A549 (cell line): ENCODE measurements at regions not wholly inside any gene's neighbourhood (a gene's known extent, or its start where the extent isn't known, plus 50 kb on each side); places are given as distances from the start of the nearest gene placed in this dataset.

Experiments
- ATAC-seq, 2 experiments: fragments of 200-7000 bp in 1 of 2; fragments of >200 bp in 1 of 2; cut with Nextera tagmentation in 1 of 2; cut with Tn5 transposase in 1 of 2; 3 replicates each; pipeline versions ENCODE4 v1.8.0 to v1.9.1; 2018 to 2020; ENCODE audit warnings: mild to moderate bottlenecking in 1 of 2, moderate library complexity in 1 of 2
- CTCF ChIA-PET: fragments of 300-600 bp; sonication (Branson Sonifier 250); formaldehyde crosslinking; extraction: SDS; loops from one replicate; lab custom pipeline; 2021; ENCODE audit warnings: antibody characterized with exemption, inconsistent platforms; lab: Yijun Ruan, JAX
- POLR2A ChIA-PET: fragments of 350-600 bp; formaldehyde crosslinking; extraction: SDS; loops from one replicate; lab custom pipeline; 2021; ENCODE audit warnings: antibody characterized with exemption, inconsistent platforms; lab: Yijun Ruan, JAX
- DNase-seq, 2 experiments: peaks; one replicate each; pipeline versions ENCODE4 v3.0.0 to v3.0.0-alpha.2; 2011 to 2016; ENCODE audit warnings: low read depth in 1 of 2, low spot score in 1 of 2
- FAIRE-seq: peaks from 2 replicates; lab custom pipeline; 2011; peaks lifted over from hg19 to GRCh38; lab: Jason Lieb, UNC
- H3K27ac ChIP-seq, 2 experiments: fragments of >200 bp; sonication (Bioruptor Twin); formaldehyde crosslinking; 3 replicates each; pipeline ENCODE4 v1.5.1; 2016 to 2017
- H3K4me1 ChIP-seq: fragments of >200 bp; sonication (Bioruptor Twin); formaldehyde crosslinking; 3 replicates; pipeline ENCODE4 v1.6.1; 2016
- H3K4me2 ChIP-seq: fragments of >200 bp; sonication (Bioruptor Twin); formaldehyde crosslinking; 3 replicates; pipeline ENCODE4 v1.6.1; 2016
- H3K4me3 ChIP-seq: fragments of >200 bp; sonication (Bioruptor Twin); formaldehyde crosslinking; 3 replicates; pipeline ENCODE4 v1.5.1; 2016
- H3K9me3 ChIP-seq: fragments of >200 bp; sonication (Bioruptor Twin); formaldehyde crosslinking; 3 replicates; pipeline ENCODE4 v1.6.1; 2016
- BHLHE40 ChIP-seq: IDR thresholded peaks from 2 replicates; pipeline ENCODE4 v1.6.1; 2012; ENCODE audit warnings: low read depth, low read length, inconsistent platforms
- CBX2 ChIP-seq: fragments of 200-600 bp; sonication (generic); IDR thresholded peaks from 2 replicates; pipeline ENCODE4 v1.6.1; 2016; ENCODE audit warnings: low read depth, mild to moderate bottlenecking, borderline replicate concordance
- CBX8 ChIP-seq: fragments of 200-600 bp; sonication (generic); IDR thresholded peaks from 2 replicates; pipeline ENCODE4 v1.6.1; 2016
- CHD2 ChIP-seq: fragments of 150-350 bp; IDR thresholded peaks from 2 replicates; pipeline ENCODE4 v1.6.1; 2014; ENCODE audit warnings: low read length; ENCODE audit not compliant: partially characterized antibody
- CTCF ChIP-seq: fragments of >200 bp; sonication (Bioruptor Twin); formaldehyde crosslinking; IDR thresholded peaks from 3 replicates; pipeline ENCODE4 v1.5.1; 2016
- EHMT2 ChIP-seq: fragments of 200-600 bp; sonication (generic); IDR thresholded peaks from 2 replicates; pipeline ENCODE4 v1.6.1; 2016; ENCODE audit warnings: antibody characterized with exemption, low read depth, mild to moderate bottlenecking, moderate library complexity
- ESRRA ChIP-seq: fragments of 150-350 bp; IDR thresholded peaks from 2 replicates; pipeline ENCODE4 v1.6.1; 2014; ENCODE audit warnings: mild to moderate bottlenecking, low read length, borderline replicate concordance
- FOSB ChIP-seq: fragments of 250-450 bp; sonication (Bioruptor Pico); IDR thresholded peaks from 2 replicates; pipeline ENCODE4 v1.5.0; 2020; ENCODE audit warnings: mild to moderate bottlenecking, moderate library complexity
- HDAC2 ChIP-seq: fragments of 200-600 bp; sonication (generic); IDR thresholded peaks from 2 replicates; pipeline ENCODE4 v1.6.1; 2016
- HEYL ChIP-seq: fragments of 250-450 bp; sonication (Bioruptor Pico); IDR thresholded peaks from 2 replicates; pipeline ENCODE4 v1.8.0; 2021; ENCODE audit warnings: mild to moderate bottlenecking, moderate library complexity
- HOXA7 ChIP-seq: fragments of 250-450 bp; sonication (Bioruptor Pico); IDR thresholded peaks from 2 replicates; pipeline ENCODE4 v1.5.0; 2020; ENCODE audit warnings: mild to moderate bottlenecking, moderate library complexity
- KDM1A ChIP-seq: fragments of 200-600 bp; sonication (generic); IDR thresholded peaks from 2 replicates; pipeline ENCODE4 v1.6.1; 2016; ENCODE audit warnings: low read depth, mild to moderate bottlenecking
- MAFK ChIP-seq: fragments of 450-650 bp; IDR thresholded peaks from 2 replicates; pipeline ENCODE4 v1.6.1; 2014; ENCODE audit not compliant: partially characterized antibody
- MYC ChIP-seq: IDR thresholded peaks from 2 replicates; pipeline ENCODE4 v1.6.1; 2012; ENCODE audit warnings: mild to moderate bottlenecking, inconsistent platforms, low read length, improper control_type of control experiment, borderline replicate concordance
- NFE2L2 ChIP-seq: fragments of 150-350 bp; conservative IDR thresholded peaks from 2 replicates; pipeline ENCODE4 v1.6.1; 2014; ENCODE audit warnings: low read length
- NPAS2 ChIP-seq: fragments of 250-450 bp; sonication (Bioruptor Pico); IDR thresholded peaks from 2 replicates; pipeline ENCODE4 v1.8.0; 2022; ENCODE audit warnings: mild to moderate bottlenecking, moderate library complexity, borderline replicate concordance
- NR3C1 ChIP-seq: fragments of >200 bp; sonication (Bioruptor Twin); formaldehyde crosslinking; IDR thresholded peaks from 3 replicates; pipeline ENCODE4 v1.6.1; 2017
- PHF8 ChIP-seq: fragments of 200-600 bp; sonication (generic); IDR thresholded peaks from 2 replicates; pipeline ENCODE4 v1.6.1; 2016; ENCODE audit warnings: low read depth, mild to moderate bottlenecking, antibody characterized with exemption, moderate library complexity, borderline replicate concordance
- POLR2A ChIP-seq: IDR thresholded peaks from 2 replicates; pipeline ENCODE4 v1.6.1; 2012; ENCODE audit warnings: mild to moderate bottlenecking, low read length
- POLR2AphosphoS2 ChIP-seq: conservative IDR thresholded peaks from 2 replicates; pipeline ENCODE4 v1.6.1; 2012; ENCODE audit warnings: low read length, improper control_type of control experiment, inconsistent platforms
- RAD21 ChIP-seq, 2 experiments: fragments of >200 bp in 1 of 2; sonication (Bioruptor Twin) in 1 of 2; formaldehyde crosslinking in 1 of 2; IDR thresholded peaks in 1 of 2; conservative IDR thresholded peaks in 1 of 2; 2 replicates in 1 of 2; 3 replicates in 1 of 2; pipeline ENCODE4 v1.6.1; 2012 to 2018; ENCODE audit warnings: inconsistent platforms in 1 of 2
- REST ChIP-seq: fragments of 200-600 bp; sonication (generic); IDR thresholded peaks from 2 replicates; pipeline ENCODE4 v1.6.1; 2016; ENCODE audit warnings: antibody characterized with exemption, mild to moderate bottlenecking, moderate library complexity
- RFX5 ChIP-seq: fragments of 450-650 bp; IDR thresholded peaks from 2 replicates; pipeline ENCODE4 v1.7.1; 2014; ENCODE audit warnings: antibody characterized with exemption, mild to moderate bottlenecking, moderate library complexity
- RNF2 ChIP-seq: fragments of 200-600 bp; sonication (generic); IDR thresholded peaks from 2 replicates; pipeline ENCODE4 v1.6.1; 2016; ENCODE audit warnings: low read depth, mild to moderate bottlenecking, antibody characterized with exemption, moderate library complexity, borderline replicate concordance
- TP53 ChIP-seq: fragments of 250-450 bp; sonication (Bioruptor Pico); IDR thresholded peaks from 2 replicates; pipeline ENCODE4 v1.5.0; 2021; ENCODE audit warnings: mild to moderate bottlenecking, moderate library complexity
- ZC3H11A ChIP-seq: fragments of 450-650 bp; IDR thresholded peaks from 2 replicates; pipeline ENCODE4 v1.6.1; 2014; ENCODE audit warnings: antibody characterized with exemption, mild to moderate bottlenecking
- WGBS: methylation state at CpG from one replicate; pipeline ENCODE4 v1.1.6; 2017; ENCODE audit errors: missing lambda C conversion rate; 5-methylcytosine and 5-hydroxymethylcytosine counted together

GRCh38 chr20:39549733-39550132, 587.6 kb downstream of the DHX35 start:
- Histone ChIP-seq H3K4me1 (no peaks in the 10 kb centered on the region), H3K4me3 (no peak overlapping the region), H3K27ac (no peak overlapping the region), H3K9me3 (no peaks in the 10 kb centered on the region), H3K4me2 (no peak overlapping the region)
- POLR2A ChIA-PET = no interaction called here
- DNase-seq (no peak), ATAC-seq (no peak), FAIRE-seq (no peak)
- no peak for TF ChIP-seq HEYL
- TF ChIP-seq ZC3H11A = no peak
- TF ChIP-seq RAD21 (conservative IDR thresholded peaks at IDR 0.05 in 1 of 2, IDR thresholded peaks at IDR 0.05 in 1 of 2) = no peak
- TF ChIP-seq MAFK = no peak
- no peak for TF ChIP-seq CBX2
- no peak for TF ChIP-seq HOXA7 (CRISPR knock-in tag)
- no peak for TF ChIP-seq TP53
- TF ChIP-seq FOSB (CRISPR knock-in tag) = no peak
- TF ChIP-seq MYC = no peak
- TF ChIP-seq ESRRA = no peak
- no peak for TF ChIP-seq NPAS2 (CRISPR knock-in tag)
- no peak for TF ChIP-seq NR3C1
- no peak for TF ChIP-seq PHF8
- TF ChIP-seq RNF2 = no peak
- no peak for TF ChIP-seq POLR2AphosphoS2
- no peak for TF ChIP-seq CTCF
- TF ChIP-seq BHLHE40 = no peak
- TF ChIP-seq NFE2L2 = no peak
- CTCF ChIA-PET = no interaction called here
- 30% methylated on average over 9 of the region's 9 CpGs for WGBS

- Histone ChIP-seq H3K4me3 (no peak overlapping the region), H3K4me1 (no peaks in the 10 kb centered on the region), H3K4me2 (no peak overlapping the region), H3K27ac (no peak overlapping the region), H3K9me3 (no peaks in the 10 kb centered on the region)
- ATAC-seq (no peak), DNase-seq (no peak), FAIRE-seq (no peak)
- WGBS = 5% methylated on average over 6 of the region's 6 CpGs
- ChIA-PET POLR2A (no interaction called here), CTCF (no interaction called here)
- no peak for TF ChIP-seq CHD2
- no peak for TF ChIP-seq HDAC2
- TF ChIP-seq KDM1A = no peak
- TF ChIP-seq HEYL = no peak
- TF ChIP-seq REST = no peak
- TF ChIP-seq BHLHE40 = no peak
- TF ChIP-seq POLR2A = no peak
- no peak for TF ChIP-seq RFX5
- TF ChIP-seq MYC = no peak
- no peak for TF ChIP-seq FOSB (CRISPR knock-in tag)
- TF ChIP-seq EHMT2 = no peak
- no peak for TF ChIP-seq ESRRA
- no peak for TF ChIP-seq CBX8
- no peak for TF ChIP-seq NR3C1
- TF ChIP-seq CBX2 = no peak
Observed at GRCh38 chr20:39547546-39548408, 585.6 kb downstream of the DHX35 start.
